ENCODE measurements at regions not wholly inside any gene's neighbourhood (a gene's known extent, or its start where the extent isn't known, plus 50 kb on each side); places are given as distances from the start of the nearest gene placed in this dataset.
A peak's percentile ranks its signal among the peaks of the same experiment; 100 is the strongest.

DNA sequence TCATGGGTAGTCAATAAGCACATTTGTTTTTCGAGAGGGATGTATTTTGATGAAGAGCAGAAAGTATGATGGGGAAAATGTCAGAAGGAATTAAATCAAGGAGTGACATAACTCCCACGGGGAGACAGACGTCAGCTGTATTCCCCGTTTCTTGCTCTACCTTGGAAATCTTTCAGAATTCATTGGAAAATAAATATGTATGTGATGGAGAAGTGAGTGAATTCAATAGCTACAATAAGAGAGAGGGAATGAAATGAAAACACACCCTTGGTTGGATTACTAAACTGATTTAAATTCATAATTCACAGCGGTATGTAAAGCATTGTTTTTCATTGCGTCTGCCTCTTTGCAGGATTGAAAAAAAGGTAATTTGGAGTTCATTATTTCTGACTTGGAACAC is 209.7 kb upstream of the KLF4 start:
- DNase-seq, result no peak

DNA sequence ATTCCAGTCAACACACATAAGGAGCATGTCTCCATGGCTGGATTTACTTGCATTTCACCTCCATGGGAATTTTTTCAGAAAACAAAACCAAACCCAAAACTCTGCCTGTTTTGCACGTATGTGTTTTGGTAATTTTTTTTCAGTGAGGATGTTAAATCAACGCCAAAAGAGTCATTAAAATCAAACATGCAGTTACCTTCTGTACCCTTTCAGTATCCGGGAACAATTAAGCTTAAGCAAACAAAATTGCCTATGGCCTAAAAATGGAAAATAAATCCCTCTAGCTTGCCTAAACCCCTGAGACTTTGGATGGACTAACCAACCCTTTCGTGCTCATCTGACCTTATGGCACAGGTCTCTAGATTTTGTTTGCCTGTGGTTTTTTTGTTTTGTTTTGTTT is 209.2 kb upstream of the KLF4 start:
- DNase-seq, result peak; percentile 32

DNA sequence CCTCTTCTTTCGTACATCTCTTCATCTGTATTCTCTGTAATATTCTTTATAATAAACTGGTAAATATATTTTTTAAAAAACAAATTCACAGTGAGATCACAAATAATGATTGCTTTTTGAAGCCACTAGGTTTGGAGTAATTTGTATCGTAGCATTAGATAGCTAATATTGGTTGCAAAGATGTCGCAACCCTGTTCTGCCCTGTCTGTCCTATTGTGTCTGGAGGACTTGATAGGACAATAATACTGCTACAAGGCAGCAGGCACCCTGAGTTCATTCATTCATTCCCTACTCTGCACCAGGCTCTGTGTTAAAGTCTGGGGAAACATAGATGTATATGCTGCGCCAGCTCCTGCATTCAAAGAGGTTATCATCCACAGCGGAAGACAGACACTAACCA is 206.7 kb upstream of the KLF4 start:
- DNase-seq, result no peak

DNA sequence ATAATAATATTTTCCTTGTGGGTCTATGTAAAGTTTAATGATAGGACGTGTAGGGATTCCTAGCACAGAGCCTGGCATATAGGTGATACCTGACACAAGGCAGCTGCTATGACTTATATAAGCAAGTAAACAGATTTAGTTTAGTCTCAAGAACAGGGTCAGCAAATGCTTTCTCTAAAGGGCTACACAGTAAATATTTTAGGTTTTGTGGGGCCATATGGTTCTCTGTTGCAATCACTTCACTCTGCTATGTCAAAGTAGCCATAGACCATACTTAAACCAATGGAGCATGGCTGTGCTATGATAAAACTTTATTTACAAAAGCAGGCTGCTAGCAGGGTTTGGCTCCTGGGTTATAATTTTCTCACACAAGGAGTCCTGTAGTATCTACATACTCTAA is 204.8 kb upstream of the KLF4 start:
- no peak for DNase-seq

DNA sequence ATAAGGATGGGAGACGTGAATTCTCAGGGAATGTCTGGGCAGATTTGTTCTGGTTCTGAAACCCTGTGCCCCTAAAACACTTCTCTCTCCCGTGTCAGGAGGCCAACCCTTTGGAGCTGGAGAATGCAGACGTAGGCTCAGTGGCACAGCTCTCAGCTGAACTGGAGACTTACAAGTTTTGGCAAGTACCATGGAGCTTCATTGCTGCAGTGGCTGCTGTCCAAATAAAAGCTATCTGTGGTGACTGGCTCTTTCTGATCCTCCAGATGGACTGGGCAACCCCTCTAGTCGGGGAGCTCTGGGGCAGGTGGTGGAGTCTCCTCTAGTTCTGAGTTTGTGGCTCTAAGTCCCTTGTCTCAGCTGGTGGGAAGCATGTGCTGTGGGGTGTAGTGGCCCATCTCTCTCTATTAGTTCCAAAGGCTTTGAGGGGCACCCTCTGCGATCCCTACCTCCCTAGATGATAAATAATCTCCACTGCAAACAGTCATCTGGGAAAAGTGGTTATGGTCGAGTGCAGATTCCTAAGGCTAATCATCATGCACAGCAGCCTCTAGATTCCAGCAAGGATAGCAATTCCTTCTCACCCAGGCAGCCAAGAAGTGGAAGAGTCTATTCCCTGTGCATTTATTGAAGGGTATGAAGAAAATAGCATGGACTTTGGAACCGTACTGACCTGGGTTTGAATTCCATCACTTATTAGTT is 204.2 kb upstream of the KLF4 start:
- DNase-seq, result no peak

DNA sequence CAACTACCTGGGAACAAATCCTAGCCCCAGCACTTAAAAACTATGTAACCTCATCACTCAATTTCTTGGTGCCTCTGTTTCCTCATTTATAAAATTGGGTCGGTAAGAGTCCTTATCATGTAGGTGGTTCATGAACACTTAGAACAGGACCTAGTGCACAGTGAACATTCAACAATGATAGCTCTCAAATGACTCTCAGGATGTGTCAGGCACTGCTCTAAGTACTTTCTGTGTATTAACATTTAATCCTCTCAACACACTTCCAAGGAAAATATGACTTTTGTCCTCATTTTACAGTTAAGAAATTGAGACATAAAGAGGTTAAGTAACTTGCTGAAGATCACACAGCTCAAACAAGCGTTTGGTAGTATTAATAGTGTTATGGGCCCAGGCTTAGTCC is 202.1 kb upstream of the KLF4 start:
- no peak for DNase-seq

DNA sequence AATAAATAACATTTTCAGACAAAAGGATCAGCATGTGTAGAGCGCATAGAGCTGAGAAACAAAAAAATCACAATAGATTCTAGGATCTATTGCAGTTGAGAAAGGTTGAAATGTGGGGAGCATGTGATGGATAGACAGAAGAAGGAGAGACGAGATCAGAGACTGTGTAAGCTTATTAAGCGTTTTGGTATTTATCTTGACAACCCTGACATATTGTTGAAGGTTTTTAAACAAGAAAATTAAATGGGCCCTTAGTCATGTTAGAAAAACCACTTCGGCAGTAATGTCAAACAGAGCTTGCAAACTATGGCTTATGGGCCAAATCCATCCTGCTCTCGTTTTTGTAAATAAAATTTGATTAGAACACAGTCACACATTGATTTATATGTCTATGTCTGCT is 200.5 kb upstream of the KLF4 start:
- no peak for DNase-seq

DNA sequence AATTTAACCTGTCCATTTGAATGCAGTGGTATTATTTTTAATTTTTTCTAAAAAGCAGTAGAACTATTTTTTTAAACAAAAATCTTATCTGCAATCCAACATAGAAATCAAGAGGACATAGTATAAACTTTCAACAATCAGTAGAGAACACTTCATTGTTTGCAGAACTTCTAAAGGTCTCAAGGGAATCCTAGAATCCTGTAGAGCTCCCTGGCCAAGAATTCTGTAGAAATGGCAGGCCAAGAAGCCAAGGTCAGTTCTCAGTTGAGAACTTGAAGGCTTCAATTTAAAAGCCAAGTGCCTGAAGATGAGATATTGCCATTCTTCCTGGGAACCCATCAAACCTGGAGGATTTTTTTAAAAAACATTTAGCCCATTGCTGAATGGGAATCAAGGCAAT is 199.2 kb upstream of the KLF4 start:
- no peak for DNase-seq

DNA sequence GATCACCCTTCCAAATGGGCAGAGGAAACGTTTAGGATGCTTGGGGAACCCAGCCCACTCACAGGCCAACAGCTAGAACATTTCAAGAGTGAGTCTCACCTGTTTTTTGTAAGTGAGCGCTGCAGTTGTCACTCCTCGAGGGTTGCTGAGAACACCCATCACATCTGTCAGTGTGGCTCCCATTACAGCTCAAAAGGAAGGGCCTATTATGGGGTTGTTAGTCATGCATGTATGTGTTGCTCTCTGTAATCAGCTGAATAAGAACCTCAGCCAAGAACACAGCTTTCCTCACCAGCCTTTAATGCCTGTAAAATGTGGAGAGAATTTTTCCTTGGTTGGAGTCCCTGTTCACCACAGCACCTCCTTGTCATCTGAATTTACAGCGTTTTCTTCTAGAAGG is 196.3 kb upstream of the KLF4 start:
- DNase-seq, result no peak

DNA sequence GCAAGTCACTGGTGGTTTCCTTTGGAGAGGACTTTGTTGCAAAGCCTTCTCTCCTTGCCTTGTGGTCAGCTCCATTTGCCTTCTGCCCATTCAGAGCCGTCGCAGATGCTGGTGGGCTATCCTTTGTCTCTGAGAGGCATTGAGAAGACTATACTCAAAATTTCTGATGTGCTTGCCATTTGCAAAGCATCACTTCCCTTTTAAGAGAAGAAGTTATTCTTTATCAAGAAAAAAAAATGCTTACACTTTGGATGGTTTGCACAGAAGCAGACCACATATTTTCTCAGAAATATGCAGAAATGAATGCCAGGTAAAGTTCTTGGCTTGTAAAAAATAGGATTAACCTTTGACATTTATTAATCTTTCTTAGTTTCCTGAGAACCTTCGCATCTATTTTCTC is 195.8 kb upstream of the KLF4 start:
- DNase-seq, result no peak

DNA sequence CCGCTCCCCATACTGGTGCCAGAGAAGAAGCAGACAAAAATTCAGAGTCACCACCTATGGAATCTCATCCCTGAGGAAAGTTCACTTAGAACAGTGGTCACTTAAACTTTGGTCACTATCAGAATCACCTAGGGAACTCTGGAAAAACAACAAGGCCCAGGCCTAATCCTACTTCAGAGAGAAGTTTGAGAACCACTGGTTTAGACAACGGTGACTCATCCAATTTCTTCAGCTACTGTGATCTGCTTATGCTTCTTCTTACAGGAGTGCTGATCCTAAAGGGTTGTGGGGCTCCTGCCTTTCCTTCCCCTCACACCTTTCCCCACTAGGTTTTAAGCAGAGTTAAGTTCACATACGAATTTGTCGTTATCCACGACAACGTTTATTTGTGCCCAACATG is 194.7 kb upstream of the KLF4 start:
- no peak for DNase-seq

DNA sequence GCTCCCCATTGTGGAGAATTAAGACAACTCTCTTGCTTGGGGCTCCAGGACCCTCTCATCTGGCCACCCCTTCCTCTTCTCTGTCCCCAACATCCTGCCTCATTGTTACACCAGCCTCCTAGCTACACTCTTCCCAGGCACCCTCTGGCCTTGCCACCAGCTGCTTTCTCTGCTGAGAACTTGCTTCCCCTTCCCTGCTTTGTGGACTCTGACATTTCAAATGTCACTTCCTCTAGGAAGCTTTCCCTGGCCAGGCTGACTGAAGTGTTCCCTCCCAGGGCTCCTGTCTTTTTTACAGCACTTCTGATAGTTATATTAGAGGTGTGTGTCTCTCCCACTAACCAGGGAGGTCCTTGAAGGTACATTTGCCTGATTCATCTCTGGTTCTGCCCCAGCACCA is 194.0 kb upstream of the KLF4 start:
- DNase-seq, result no peak

DNA sequence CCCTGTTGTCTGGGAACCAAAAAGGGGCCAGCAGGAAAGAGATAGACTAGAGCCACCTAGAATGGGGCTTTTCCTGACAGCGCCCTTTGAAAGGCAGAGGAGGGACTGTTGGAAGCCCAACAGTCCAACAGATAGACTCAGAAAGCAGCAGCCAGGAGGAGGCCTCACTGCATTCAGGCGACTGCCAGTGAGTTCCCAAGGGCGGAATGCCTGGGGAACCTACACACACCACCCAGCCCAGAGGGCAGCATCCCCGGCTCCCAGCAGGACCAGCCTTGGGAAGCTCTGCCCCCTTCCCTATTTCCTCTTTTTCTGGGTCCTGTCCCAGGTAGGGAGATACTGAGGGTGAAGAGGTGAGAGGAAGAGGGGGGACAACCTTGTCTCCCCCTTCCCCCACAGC is 192.4 kb upstream of the KLF4 start:
- DNase-seq, result no peak

DNA sequence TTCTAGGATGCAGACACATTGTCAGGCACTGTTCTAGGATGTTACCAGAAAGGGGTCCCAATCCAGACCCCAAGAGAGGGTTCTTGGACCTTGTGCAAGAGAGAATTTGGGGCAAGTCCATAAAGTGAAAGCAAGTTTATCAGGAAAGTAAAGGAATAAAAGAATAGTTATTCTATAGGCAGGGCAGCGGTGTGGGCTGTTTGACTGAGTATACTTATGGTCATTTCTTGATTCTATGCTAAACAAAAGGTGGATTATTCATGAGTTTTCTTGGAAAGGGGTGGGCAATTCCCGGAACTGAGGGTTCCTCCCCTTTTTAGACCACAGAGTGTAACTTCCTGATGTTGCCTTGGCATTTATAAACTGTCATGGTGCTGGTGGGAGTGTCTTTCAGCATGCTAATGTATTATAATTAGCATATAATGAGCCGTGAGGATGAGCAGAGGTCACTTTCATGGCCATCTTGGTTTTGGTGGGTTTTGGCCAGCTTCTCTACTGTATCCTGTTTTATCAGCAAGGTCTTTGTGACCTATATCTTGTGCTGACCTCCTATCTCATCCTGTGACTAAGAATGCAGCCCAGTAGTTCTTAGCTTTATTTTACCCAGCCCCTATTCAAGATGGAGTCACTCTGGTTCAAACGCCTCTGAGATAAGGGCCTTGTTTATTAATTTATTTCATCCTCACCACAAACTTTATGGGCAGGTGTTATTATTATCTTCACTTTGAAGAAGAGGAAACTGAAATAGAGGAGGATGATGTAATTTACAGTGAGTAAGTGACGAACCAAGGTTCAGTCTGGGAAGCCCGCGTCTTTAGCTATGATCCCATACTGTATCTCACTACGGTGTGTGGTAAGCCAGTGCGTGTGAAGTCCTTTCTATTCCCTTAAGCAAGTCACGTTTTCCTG is 186.0 kb upstream of the KLF4 start:
- DNase-seq, result no peak

DNA sequence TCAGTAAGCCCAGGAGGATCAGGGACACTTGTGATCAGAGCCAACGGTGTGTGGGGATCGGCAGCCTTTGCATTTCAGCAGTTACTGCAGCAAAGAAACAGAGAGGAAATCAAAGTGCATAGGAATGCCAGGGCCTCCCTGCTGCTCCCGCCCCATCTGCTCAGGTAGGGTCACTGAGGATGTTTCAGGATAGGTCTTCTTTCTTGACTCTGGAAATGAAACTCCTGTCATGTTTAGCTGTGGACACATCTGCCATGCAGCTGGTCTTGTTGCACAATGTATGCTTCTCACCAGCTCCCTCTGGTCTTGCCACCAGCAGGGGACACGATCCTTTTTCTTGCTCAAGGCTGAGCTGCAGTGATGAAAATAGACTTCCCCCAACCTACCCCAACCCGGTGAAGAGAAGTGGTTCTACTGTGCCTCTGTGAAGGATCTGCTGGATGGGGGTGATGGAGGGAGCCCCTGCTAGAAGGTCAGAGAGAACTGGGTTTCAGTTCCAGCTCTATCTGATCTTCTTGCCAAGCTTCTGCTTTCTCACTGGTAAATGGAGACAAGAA is 185.2 kb upstream of the KLF4 start:
- DNase-seq, result no peak

DNA sequence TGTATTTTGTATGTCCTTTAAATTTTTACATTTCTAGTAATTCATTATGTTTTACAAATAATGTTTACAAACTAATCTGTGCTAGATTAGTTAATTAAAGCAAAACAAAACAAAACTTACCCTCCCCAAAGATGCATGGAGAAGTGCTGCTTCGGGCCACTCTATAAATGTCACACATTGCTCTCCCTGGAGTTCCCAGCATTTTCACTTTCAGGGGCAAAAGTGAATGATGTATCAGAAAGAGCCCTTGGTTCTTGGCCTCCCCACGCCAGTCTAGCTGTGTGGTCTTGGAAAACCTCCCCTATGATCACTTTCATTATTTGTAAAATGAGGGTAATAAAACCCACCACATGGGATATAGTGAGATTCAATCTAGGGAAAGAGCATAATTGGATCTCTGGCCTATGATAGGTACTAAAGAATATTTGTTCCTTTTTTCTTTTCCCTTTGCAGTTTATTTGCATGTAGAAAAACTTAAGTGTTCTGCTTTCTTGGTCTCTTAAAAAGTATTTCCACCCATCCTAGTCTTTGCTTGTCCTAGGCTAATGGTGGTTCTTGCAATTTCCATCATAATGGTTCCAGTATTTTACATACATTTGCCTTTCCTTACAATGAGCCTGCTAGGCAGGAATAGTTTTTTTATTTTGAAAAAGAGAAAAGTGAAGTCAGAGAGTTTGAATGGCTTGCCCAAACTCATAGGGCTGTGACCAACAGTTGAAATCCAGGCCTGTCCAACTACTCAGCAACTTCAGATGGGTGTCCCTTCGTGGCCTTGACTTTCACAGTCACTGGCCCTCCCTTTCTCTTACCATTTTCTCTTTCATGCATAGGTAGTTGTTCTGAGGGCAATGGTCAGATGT is 184.5 kb upstream of the KLF4 start:
- no peak for DNase-seq

DNA sequence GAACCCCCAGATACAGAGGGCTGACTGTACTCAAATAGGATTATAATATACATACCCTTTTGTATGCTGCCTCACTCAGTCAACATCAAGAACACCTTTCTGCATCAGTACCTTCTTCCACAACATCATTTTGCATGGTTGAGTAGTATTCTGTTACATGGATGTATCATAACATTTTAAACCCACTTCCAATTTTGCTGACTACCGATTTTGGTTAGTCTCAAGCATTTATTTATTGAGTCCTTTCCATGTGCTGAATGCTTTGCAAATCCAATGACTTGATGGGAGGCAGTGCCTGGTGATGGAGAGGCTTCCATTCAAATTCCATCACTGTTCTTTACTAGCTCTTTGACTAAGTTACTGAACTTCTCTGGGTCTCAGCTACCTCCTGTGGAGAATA is 182.0 kb upstream of the KLF4 start:
- no peak for DNase-seq

DNA sequence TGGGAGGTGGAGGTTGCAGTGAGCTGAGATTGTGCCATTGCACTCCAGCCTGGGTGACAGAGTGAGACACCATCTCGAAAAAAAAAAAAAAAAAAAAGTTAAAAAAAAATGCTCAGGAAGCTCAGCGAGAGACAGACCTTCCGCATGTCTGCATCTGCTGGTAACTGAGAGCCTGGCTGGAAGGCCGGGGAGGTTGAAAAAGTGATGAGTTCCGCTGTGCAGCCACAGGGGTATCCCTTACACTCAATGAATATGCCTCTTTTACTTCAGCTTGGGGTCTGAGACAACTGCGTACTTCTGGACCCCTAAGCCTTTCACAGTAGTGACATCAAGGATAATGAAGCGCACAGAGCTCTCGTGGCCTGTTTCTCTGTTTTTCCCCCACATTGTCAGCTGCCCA is 179.9 kb upstream of the KLF4 start:
- no peak for DNase-seq

DNA sequence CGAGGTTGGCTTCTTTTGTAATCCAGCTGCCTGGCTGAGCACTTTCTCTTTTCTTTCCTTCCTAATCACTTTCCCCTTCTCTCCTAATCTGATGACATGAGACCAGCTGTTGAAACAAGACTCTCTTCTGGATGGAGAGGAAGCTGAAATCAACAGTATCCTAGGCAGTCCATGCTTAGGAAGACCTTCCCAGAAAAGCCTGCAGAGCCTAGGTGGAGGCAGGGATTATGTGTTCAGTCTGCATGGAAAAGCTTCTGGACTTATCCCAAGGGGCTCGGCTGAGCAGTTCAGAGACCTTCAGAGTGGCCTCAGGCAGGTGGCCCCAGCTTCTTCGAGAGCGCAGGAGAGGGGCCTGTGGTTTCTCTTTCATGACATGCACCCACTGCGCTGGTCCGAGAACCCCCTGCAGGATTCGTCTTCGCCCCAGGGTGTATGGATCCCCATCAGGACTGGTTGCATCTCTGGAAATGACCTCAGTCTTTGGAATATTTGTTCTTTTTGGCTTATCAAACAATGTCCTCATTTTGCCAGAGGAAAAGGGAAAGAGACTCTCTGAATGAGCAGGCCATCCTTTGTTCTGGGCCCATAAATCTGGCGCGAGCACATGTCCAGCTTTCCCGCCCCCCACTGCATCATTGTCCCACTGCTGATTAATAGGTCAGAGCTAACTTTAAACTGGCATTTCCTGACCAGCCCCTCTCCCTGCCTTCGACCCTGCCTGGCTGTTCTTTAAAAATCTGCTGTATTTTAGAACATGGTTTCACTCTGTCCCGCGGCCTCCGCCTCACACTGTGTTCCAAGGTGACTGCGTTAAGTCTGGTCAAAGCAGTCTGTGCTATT is 177.9 kb upstream of the KLF4 start:
- DNase-seq, result no peak

DNA sequence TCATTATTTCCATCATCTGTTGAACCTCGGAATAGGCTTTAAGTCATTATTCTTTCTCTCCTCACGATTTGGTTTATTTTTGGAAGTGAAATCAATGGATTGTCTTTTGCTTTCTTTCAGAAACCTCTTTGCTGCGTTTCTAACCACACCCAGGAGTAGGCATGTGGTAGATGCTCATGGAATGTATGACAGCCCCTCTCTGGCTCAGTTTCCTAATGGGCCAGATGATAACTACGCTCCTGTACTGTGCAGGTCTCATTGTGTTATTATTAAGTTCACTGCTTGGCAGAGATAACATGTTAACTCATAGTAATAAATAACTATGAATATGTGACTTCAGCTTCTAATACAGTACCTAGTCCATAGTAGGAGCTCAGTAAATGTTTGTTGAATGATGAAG is 175.5 kb upstream of the KLF4 start:
- no peak for DNase-seq

DNA sequence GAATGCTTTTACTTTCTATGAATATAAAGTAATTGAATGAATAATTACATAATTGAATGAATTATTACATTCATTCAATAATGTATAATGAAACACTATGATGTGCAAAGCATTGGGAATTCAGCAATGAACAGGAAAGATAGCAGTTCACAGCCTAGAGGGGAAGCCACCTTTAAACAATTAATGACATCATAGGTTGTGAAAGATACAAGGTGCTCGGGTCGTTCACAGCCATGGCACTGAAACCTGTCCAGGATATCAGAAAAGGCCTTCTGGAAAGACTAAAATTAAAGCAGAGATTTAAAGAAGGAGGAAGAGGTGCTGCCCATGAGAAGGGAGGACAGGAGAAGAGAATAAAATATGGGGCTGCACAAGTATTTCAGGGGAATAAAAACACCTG is 171.4 kb upstream of the KLF4 start:
- DNase-seq, result no peak

DNA sequence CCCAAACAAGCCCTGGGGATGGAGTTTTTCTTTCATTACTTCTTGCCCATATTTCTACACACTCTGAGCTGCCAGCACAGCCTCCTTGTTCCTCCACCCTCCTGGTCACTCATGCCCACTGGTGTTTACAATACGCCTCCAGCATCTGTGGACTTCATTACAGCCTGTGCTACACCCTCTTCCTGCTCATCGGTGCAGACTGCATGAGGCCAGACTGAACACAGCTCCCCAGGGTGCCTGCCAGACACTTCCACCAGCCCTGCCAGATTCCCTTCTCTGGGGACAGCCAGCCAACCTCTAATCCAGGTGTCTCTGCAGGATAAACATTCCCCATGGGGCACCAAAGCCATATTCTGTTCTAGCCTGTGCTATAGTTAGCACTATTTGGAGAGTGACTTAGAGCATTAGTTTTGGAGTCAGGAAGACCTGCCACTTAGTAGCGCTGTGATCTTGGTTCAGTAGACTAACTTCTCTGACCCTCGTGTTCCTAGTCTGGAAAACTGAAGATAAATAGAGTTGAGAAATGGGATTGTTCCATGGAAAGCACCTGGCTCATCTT is 163.8 kb upstream of the KLF4 start:
- no peak for DNase-seq

Data from NCI-H748 treated with DMSO at 0.1 percent for 48 hours (cell line).